OCI-LY1 (cell line): ENCODE measurements at regions not wholly inside any gene's neighbourhood (a gene's known extent, or its start where the extent isn't known, plus 50 kb on each side); places are given as distances from the start of the nearest gene placed in this dataset.
"Not testable (repeated sequence)": the region's sequence is repeated elsewhere in the genome, so short reads cannot be mapped to it uniquely, and the experiment has no call there.

Source experiments
- H2AFZ ChIP-seq: fragments of 200-600 bp; sonication (generic), shearing (Covaris generic); 2 replicates; pipeline ENCODE4 v1.6.0; 2014; ENCODE audit warnings: antibody characterized with exemption, mild to moderate bottlenecking, low read length
- H3F3A ChIP-seq: fragments of 200-600 bp; sonication (generic), shearing (Covaris generic); 2 replicates; pipeline ENCODE4 v1.6.0; 2014; ENCODE audit warnings: mild to moderate bottlenecking, antibody characterized with exemption, low read length, moderate library complexity; ENCODE audit not compliant: insufficient read depth
- H3K27ac ChIP-seq: fragments of 200-600 bp; sonication (generic); 2 replicates; pipeline ENCODE4 v1.5.1; 2014; ENCODE audit warnings: low read length, mixed run types, mild to moderate bottlenecking, low read depth; ENCODE audit not compliant: poor library complexity, severe bottlenecking
- H3K27me3 ChIP-seq: fragments of 200-600 bp; sonication (generic); 2 replicates; pipeline ENCODE4 v1.6.0; 2014; ENCODE audit warnings: antibody characterized with exemption, mild to moderate bottlenecking, low read length, moderate library complexity; ENCODE audit not compliant: insufficient read depth
- H3K36me3 ChIP-seq: fragments of 200-600 bp; sonication (generic); 2 replicates; pipeline ENCODE4 v1.6.1; 2014; ENCODE audit warnings: mild to moderate bottlenecking, antibody characterized with exemption, low read length, moderate library complexity, mixed read lengths; ENCODE audit not compliant: insufficient read depth
- H3K4me1 ChIP-seq: fragments of 200-600 bp; sonication (generic); 2 replicates; pipeline ENCODE4 v1.5.1; 2014; ENCODE audit warnings: mild to moderate bottlenecking, low read length, moderate library complexity; ENCODE audit not compliant: insufficient read depth, severe bottlenecking
- H3K4me2 ChIP-seq: fragments of 200-600 bp; sonication (generic), shearing (Covaris generic); 2 replicates; pipeline ENCODE4 v1.6.1; 2014; ENCODE audit warnings: low read length
- H3K4me3 ChIP-seq: fragments of 200-600 bp; sonication (generic); 2 replicates; pipeline ENCODE4 v1.5.1; 2014; ENCODE audit warnings: low read length, low read depth, mild to moderate bottlenecking, mixed read lengths; ENCODE audit not compliant: poor library complexity, severe bottlenecking
- H3K79me2 ChIP-seq: fragments of 200-600 bp; shearing (Covaris generic); 2 replicates; pipeline ENCODE4 v1.6.1; 2016; ENCODE audit warnings: mixed run types, low read length, mixed read lengths; ENCODE audit not compliant: insufficient read depth
- H3K9ac ChIP-seq: fragments of 200-600 bp; sonication (generic), shearing (Covaris generic); 2 replicates; pipeline ENCODE4 v1.6.1; 2014; ENCODE audit warnings: mild to moderate bottlenecking, low read length, mixed read lengths
- H3K9me2 ChIP-seq: fragments of 200-600 bp; sonication (generic), shearing (Covaris generic); 2 replicates; pipeline ENCODE4 v1.6.1; 2014; ENCODE audit warnings: low read depth, mild to moderate bottlenecking, low read length, mixed read lengths
- H3K9me3 ChIP-seq: fragments of 200-600 bp; shearing (Covaris generic); 2 replicates; pipeline ENCODE4 v1.6.1; 2014; ENCODE audit warnings: low read length, mixed read lengths
- H4K20me1 ChIP-seq: fragments of 200-600 bp; sonication (generic), shearing (Covaris generic); 2 replicates; pipeline ENCODE4 v1.6.0; 2016; ENCODE audit warnings: mild to moderate bottlenecking, low read length; ENCODE audit not compliant: insufficient read depth
- EZH2 ChIP-seq: fragments of 200-600 bp; sonication (generic), shearing (Covaris generic); IDR thresholded peaks from 2 replicates; pipeline ENCODE4 v1.8.0; 2017; ENCODE audit warnings: borderline replicate concordance, mixed run types, mild to moderate bottlenecking, antibody characterized with exemption, low read length, moderate library complexity, mixed read lengths
- TF ChIP-seq, protein P1 (sequence below): fragments of 200-600 bp; sonication (generic), shearing (Covaris generic); IDR thresholded peaks from 2 replicates; pipeline ENCODE4 v1.5.1; 2017; ENCODE audit warnings: mild to moderate bottlenecking, antibody characterized with exemption, low read length, moderate library complexity, mixed read lengths

DNA sequence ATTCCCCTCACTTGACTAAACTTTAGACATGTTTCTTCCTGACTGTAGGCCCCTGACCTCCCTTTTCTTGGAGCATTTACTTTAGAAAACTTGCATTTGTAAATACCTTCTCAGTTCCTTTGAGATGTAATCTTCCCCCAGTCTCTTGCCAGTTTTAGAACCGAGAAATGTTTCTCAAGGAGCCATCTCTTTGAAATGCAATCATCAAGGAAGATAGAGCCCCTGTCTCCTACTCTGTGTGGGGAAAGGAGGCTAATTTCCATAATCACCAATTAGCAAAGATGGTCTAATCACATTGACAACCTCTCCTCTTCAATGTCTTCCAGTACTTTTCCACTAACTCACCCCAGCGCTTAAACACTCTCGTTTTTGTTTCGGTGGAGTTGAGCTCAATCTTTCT is 70.0 kb upstream of the SMIM30 start:
- Histone ChIP-seq H3K36me3 (no peaks in the 10 kb centered on the region), H3K79me2 (no peaks in the 10 kb centered on the region), H3K4me2 (no peak overlapping the region), H3K9ac (no peak overlapping the region), H3F3A (no peaks in the 10 kb centered on the region), H3K27me3 (no peaks in the 10 kb centered on the region), H3K4me3 (no peak overlapping the region), H3K4me1 (no peaks in the 10 kb centered on the region), H3K27ac (no peak overlapping the region), H3K9me2 (no peaks in the 10 kb centered on the region), H3K9me3 (no peaks in the 10 kb centered on the region), H4K20me1 (no peaks in the 10 kb centered on the region), H2AFZ (no peak overlapping the region)
- no peak for TF ChIP-seq EZH2
- TF ChIP-seq, protein P1, sequence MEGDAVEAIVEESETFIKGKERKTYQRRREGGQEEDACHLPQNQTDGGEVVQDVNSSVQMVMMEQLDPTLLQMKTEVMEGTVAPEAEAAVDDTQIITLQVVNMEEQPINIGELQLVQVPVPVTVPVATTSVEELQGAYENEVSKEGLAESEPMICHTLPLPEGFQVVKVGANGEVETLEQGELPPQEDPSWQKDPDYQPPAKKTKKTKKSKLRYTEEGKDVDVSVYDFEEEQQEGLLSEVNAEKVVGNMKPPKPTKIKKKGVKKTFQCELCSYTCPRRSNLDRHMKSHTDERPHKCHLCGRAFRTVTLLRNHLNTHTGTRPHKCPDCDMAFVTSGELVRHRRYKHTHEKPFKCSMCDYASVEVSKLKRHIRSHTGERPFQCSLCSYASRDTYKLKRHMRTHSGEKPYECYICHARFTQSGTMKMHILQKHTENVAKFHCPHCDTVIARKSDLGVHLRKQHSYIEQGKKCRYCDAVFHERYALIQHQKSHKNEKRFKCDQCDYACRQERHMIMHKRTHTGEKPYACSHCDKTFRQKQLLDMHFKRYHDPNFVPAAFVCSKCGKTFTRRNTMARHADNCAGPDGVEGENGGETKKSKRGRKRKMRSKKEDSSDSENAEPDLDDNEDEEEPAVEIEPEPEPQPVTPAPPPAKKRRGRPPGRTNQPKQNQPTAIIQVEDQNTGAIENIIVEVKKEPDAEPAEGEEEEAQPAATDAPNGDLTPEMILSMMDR: no peak

DNA sequence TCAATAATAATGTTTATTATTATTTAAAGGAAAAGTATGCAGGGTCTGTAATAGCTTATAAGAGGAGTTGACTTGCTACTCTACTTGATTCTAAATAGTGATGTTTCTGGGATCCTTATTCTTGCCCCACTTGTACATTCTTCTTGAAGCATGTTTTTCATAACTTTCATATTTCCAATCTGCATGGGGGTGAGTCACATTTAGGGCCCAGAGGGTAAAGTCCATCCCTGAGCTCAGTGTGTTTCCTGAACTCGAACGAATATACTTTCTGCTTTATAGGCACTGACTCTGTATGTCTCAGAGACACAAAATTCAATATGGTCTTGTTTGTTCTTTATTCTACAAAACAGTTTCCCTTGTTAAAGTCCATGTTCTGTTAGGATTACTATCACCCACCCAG is 61.0 kb upstream of the SMIM30 start:
- no peaks in the 10 kb centered on the region for H3K4me1 ChIP-seq
- no peaks in the 10 kb centered on the region for H3K9me2 ChIP-seq
- H3K27ac ChIP-seq: no peak overlapping the region
- no peak overlapping the region for H3K9ac ChIP-seq
- no peak for TF ChIP-seq EZH2
- TF ChIP-seq, protein P1: no peak
- H3K36me3 ChIP-seq: no peaks in the 10 kb centered on the region
- no peaks in the 10 kb centered on the region for H3K27me3 ChIP-seq
- no peaks in the 10 kb centered on the region for H3F3A ChIP-seq
- no peaks in the 10 kb centered on the region for H4K20me1 ChIP-seq
- H3K4me3 ChIP-seq: no peak overlapping the region
- H2AFZ ChIP-seq: no peak overlapping the region
- H3K9me3 ChIP-seq: no peaks in the 10 kb centered on the region
- no peak overlapping the region for H3K4me2 ChIP-seq
- H3K79me2 ChIP-seq: no peaks in the 10 kb centered on the region

DNA sequence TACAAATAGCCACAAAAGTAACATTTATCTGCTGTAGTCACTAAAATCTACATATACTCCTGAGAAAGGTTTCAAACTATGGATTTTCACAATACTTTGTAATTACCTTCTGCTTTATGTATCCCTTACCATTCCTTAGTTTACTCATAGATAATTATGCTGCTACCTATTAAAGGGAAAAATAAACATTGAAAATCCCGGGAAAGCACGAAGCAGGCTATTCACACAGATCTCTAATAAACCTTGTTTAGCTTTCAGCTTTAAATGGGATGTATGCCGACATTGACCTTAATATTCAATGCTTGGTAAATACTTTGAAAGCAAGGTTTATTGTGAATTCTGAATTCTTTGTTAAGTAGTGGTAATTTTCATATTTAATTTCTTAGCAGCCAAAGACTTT is 58.5 kb upstream of the SMIM30 start:
- no peak overlapping the region for H3K4me3 ChIP-seq

DNA sequence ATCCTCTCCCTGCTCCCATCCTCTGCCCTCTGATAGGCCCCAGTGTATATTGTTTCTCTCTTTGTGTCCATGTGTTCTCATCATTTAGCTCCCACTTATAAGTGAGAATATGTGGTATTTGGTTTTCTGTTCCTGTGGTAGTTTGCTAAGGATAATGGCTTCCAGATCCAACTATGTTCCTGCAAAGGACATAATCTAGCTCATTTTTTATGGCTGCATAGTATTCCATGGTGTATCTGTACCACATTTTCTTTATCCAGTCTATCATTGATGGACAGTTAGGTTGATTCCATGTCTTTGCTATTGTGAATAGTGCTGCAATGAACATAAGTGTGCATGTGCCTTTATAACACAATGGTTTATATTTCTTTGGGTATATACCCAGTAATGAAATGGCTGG is 57.8 kb upstream of the SMIM30 start:
- H4K20me1 ChIP-seq, H3K36me3 ChIP-seq, H3K27me3 ChIP-seq, H3K9me3 ChIP-seq, H2AFZ ChIP-seq, H3K4me3 ChIP-seq, H3K9ac ChIP-seq, H3K9me2 ChIP-seq, H3K79me2 ChIP-seq, H3K4me1 ChIP-seq, H3F3A ChIP-seq, H3K4me2 ChIP-seq, H3K27ac ChIP-seq: not testable (repeated sequence)

More for the DNA sequence above, 58.5 kb upstream of the SMIM30 start:
- H3K9me2 ChIP-seq: no peaks in the 10 kb centered on the region
- no peaks in the 10 kb centered on the region for H3F3A ChIP-seq
- H3K27ac ChIP-seq: no peak overlapping the region
- H3K9me3 ChIP-seq: no peaks in the 10 kb centered on the region
- H3K4me2 ChIP-seq: no peak overlapping the region
- no peak overlapping the region for H3K9ac ChIP-seq
- H3K36me3 ChIP-seq: no peaks in the 10 kb centered on the region
- H3K27me3 ChIP-seq: no peaks in the 10 kb centered on the region
- H4K20me1 ChIP-seq: no peaks in the 10 kb centered on the region
- no peaks in the 10 kb centered on the region for H3K79me2 ChIP-seq
- TF ChIP-seq EZH2: no peak
- TF ChIP-seq, protein P1: no peak
- H3K4me1 ChIP-seq: no peaks in the 10 kb centered on the region
- H2AFZ ChIP-seq: no peak overlapping the region
